ENCODE measurements at regions not wholly inside any gene's neighbourhood (a gene's known extent, or its start where the extent isn't known, plus 50 kb on each side); places are given as distances from the start of the nearest gene placed in this dataset.
A peak's percentile ranks its signal among the peaks of the same experiment; 100 is the strongest.
"Not testable (repeated sequence)": the region's sequence is repeated elsewhere in the genome, so short reads cannot be mapped to it uniquely, and the experiment has no call there.

GRCh38 chr6:56875961-56876360 lies 78.9 kb upstream of the BEND6 start:
- no peak for DNase-seq (ENCODE audit: low read depth)
- no peak overlapping the region for H3K4me3 ChIP-seq (ENCODE audit: low read depth, low read length)
- TF ChIP-seq CTCF (IDR thresholded peaks at IDR 0.05; ENCODE audit: insufficient read depth, low read depth, low read length, missing control alignments) = no peak

- no peak for DNase-seq (ENCODE audit: low read depth)
- no peak for TF ChIP-seq CTCF (IDR thresholded peaks at IDR 0.05; ENCODE audit: insufficient read depth, low read depth, low read length, missing control alignments)
- H3K4me3 ChIP-seq (ENCODE audit: low read depth, low read length) = no peak overlapping the region
These were observed 79.4 kb upstream of the BEND6 start for GRCh38 chr6:56875523-56875922.

- no peak overlapping the region for H3K4me3 ChIP-seq (ENCODE audit: low read depth, low read length)
- TF ChIP-seq CTCF (IDR thresholded peaks at IDR 0.05; ENCODE audit: insufficient read depth, low read depth, low read length, missing control alignments) = no peak
- DNase-seq (ENCODE audit: low read depth) = no peak
These were observed 80.6 kb upstream of the BEND6 start for GRCh38 chr6:56874328-56874727.

GRCh38 chr6:56870053-56870452 lies 84.9 kb upstream of the BEND6 start:
- DNase-seq (ENCODE audit: low read depth); H3K4me3 ChIP-seq (ENCODE audit: low read depth, low read length): not testable (repeated sequence)

- no peak overlapping the region for H3K4me3 ChIP-seq (ENCODE audit: low read depth, low read length)
- TF ChIP-seq CTCF (IDR thresholded peaks at IDR 0.05; ENCODE audit: insufficient read depth, low read depth, low read length, missing control alignments) = no peak
- peak; percentile 40 for DNase-seq (ENCODE audit: low read depth)
These were observed 85.6 kb upstream of the BEND6 start for GRCh38 chr6:56869346-56869745.

GRCh38 chr6:56868687-56869086 lies 86.2 kb upstream of the BEND6 start:
- TF ChIP-seq CTCF (IDR thresholded peaks at IDR 0.05; ENCODE audit: insufficient read depth, low read depth, low read length, missing control alignments) = no peak
- DNase-seq (ENCODE audit: low read depth) = peak; percentile 60
- no peak overlapping the region for H3K4me3 ChIP-seq (ENCODE audit: low read depth, low read length)

- no peak for DNase-seq (ENCODE audit: low read depth)
- no peak overlapping the region for H3K4me3 ChIP-seq (ENCODE audit: low read depth, low read length)
- TF ChIP-seq CTCF (IDR thresholded peaks at IDR 0.05; ENCODE audit: insufficient read depth, low read depth, low read length, missing control alignments) = no peak
These were observed 87.9 kb upstream of the BEND6 start for GRCh38 chr6:56866917-56867522.
